Endothelial cell of umbilical vein (primary cell): ENCODE measurements at regions not wholly inside any gene's neighbourhood (a gene's known extent, or its start where the extent isn't known, plus 50 kb on each side); places are given as distances from the start of the nearest gene placed in this dataset.

ENCODE experiments used
- BruUV-seq: library from RNA; stranded (reverse); fragments of 400-500 nt; replicated peaks from 2 replicates; lab custom pipeline; 2021; lab: Mats Ljungman, UMichigan
- CTCF ChIA-PET: fragments of 300-600, 350-600 bp; sonication (Branson Sonifier 250); formaldehyde crosslinking; loops from one replicate; lab custom pipeline; 2021; ENCODE audit warnings: antibody characterized with exemption, inconsistent platforms; lab: Charles Lee
- POLR2A ChIA-PET: fragments of 300-600, 350-600 bp; sonication (Branson Sonifier 250); formaldehyde crosslinking; loops from one replicate; lab custom pipeline; 2021; ENCODE audit warnings: antibody characterized with exemption, inconsistent platforms; lab: Charles Lee
- DNase-seq: peaks from one replicate; pipeline ENCODE4 v3.0.0-alpha.2; 2011; ENCODE audit warnings: low read depth, low spot score
- FAIRE-seq: peaks from 2 replicates; lab custom pipeline; 2011; peaks lifted over from hg19 to GRCh38; lab: Jason Lieb, UNC
- H2AFZ ChIP-seq: 2 replicates; pipeline ENCODE4 v1.6.0; 2012; ENCODE audit warnings: low read depth, low read length, control low read depth, inconsistent platforms
- H3K27ac ChIP-seq: 2 replicates; pipeline ENCODE4 v1.5.1; 2011; ENCODE audit warnings: low read depth, mild to moderate bottlenecking, control low read depth, low read length, moderate library complexity; ENCODE audit not compliant: insufficient read depth
- H3K27me3 ChIP-seq, 2 experiments: 2 replicates each; pipeline versions ENCODE4 v1.6.0 to v1.6.1; 2011; ENCODE audit warnings: low read length in 2 of 2, mixed read lengths in 1 of 2; ENCODE audit not compliant: control insufficient read depth in 2 of 2, insufficient read depth in 2 of 2
- H3K36me3 ChIP-seq, 2 experiments: 2 replicates in 1 of 2; 3 replicates in 1 of 2; pipeline ENCODE4 v1.5.1; 2011; ENCODE audit warnings: low read length in 2 of 2, mild to moderate bottlenecking in 1 of 2, moderate library complexity in 1 of 2; ENCODE audit not compliant: control insufficient read depth in 2 of 2, insufficient read depth in 2 of 2; ENCODE audit errors: extremely low read depth in 1 of 2
- H3K4me1 ChIP-seq: 3 replicates; pipeline ENCODE4 v1.5.1; 2011; ENCODE audit warnings: mild to moderate bottlenecking, low read length; ENCODE audit not compliant: control insufficient read depth, insufficient read depth; ENCODE audit errors: extremely low read depth
- H3K4me2 ChIP-seq: 2 replicates; pipeline ENCODE4 v1.6.1; 2011; ENCODE audit warnings: low read length, control low read depth, mixed read lengths; ENCODE audit not compliant: insufficient read depth
- H3K4me3 ChIP-seq, 3 experiments: fragments of 200-600 bp in 1 of 3; sonication (generic), shearing (Covaris generic) in 1 of 3; replicated peaks in 1 of 3; 2 replicates each; pipeline ENCODE4 v1.5.1; 2011 to 2016; ENCODE audit warnings: control low read depth in 3 of 3, low read length in 3 of 3, mild to moderate bottlenecking in 2 of 3, inconsistent platforms in 1 of 3, low read depth in 1 of 3, moderate library complexity in 1 of 3; ENCODE audit not compliant: insufficient read depth in 1 of 3
- H3K79me2 ChIP-seq: 2 replicates; pipeline ENCODE4 v1.6.0; 2012; ENCODE audit warnings: low read length, inconsistent platforms; ENCODE audit not compliant: control insufficient read depth, insufficient read depth
- H3K9ac ChIP-seq: replicated peaks from 2 replicates; pipeline ENCODE3; 2011; ENCODE audit warnings: low read length, control low read depth; ENCODE audit not compliant: insufficient read depth; ENCODE audit errors: extremely low read depth
- H3K9me1 ChIP-seq: replicated peaks from 3 replicates; pipeline ENCODE4 v1.6.0; 2011; ENCODE audit warnings: mild to moderate bottlenecking, low read length; ENCODE audit not compliant: control insufficient read depth, insufficient read depth; ENCODE audit errors: extremely low read depth
- H3K9me3 ChIP-seq: replicated peaks from 2 replicates; pipeline ENCODE4 v1.5.1; 2012; ENCODE audit warnings: low read length, inconsistent platforms; ENCODE audit not compliant: control insufficient read depth, insufficient read depth
- H4K20me1 ChIP-seq: replicated peaks from 2 replicates; pipeline ENCODE3; 2011; ENCODE audit warnings: mild to moderate bottlenecking, low read length; ENCODE audit not compliant: control insufficient read depth, insufficient read depth; ENCODE audit errors: extremely low read depth
- CTCF ChIP-seq, 2 donors: IDR thresholded peaks; 1 replicate in 1 of 2; 2 replicates in 1 of 2; pipeline ENCODE4 v1.5.1; 2011; ENCODE audit warnings: low read length in 2 of 2, mild to moderate bottlenecking in 2 of 2, moderate library complexity in 2 of 2, control low read depth in 1 of 2, inconsistent platforms in 1 of 2, low read depth in 1 of 2; ENCODE audit not compliant: insufficient read depth in 1 of 2; ENCODE audit errors: extremely low read depth in 1 of 2
- EZH2 ChIP-seq: IDR thresholded peaks from 2 replicates; pipeline ENCODE4 v1.6.1; 2012; ENCODE audit warnings: borderline replicate concordance, low read depth, mild to moderate bottlenecking, moderate library complexity, low read length, inconsistent platforms; ENCODE audit not compliant: severe bottlenecking
- FOS ChIP-seq: IDR thresholded peaks from 2 replicates; pipeline ENCODE4 v1.6.1; 2011; ENCODE audit warnings: mild to moderate bottlenecking, low read length, moderate library complexity, borderline replicate concordance; ENCODE audit not compliant: insufficient read depth
- GATA2 ChIP-seq: IDR thresholded peaks from 2 replicates; pipeline ENCODE4 v1.7.0; 2011; ENCODE audit warnings: low read depth, mild to moderate bottlenecking, moderate library complexity, mixed read lengths, low read length; ENCODE audit not compliant: insufficient read length, insufficient read depth
- JUN ChIP-seq: IDR thresholded peaks from 2 replicates; pipeline ENCODE4 v1.6.1; 2011; ENCODE audit warnings: borderline replicate concordance, low read depth; ENCODE audit not compliant: insufficient read length, insufficient read depth
- MAX ChIP-seq: IDR thresholded peaks from 2 replicates; pipeline ENCODE4 v1.6.1; 2011; ENCODE audit not compliant: insufficient read depth, insufficient read length
- MYC ChIP-seq: IDR thresholded peaks from one replicate; pipeline ENCODE4 v1.6.1; 2011; ENCODE audit warnings: mild to moderate bottlenecking, low read depth, low read length
- POLR2A ChIP-seq: IDR thresholded peaks from 2 replicates; pipeline ENCODE4 v1.6.1; 2012; ENCODE audit warnings: low read depth, mild to moderate bottlenecking, control low read depth, low read length
- POLR2AphosphoS5 ChIP-seq: IDR thresholded peaks from 2 replicates; pipeline ENCODE4 v1.6.1; 2012; ENCODE audit warnings: low read depth, mild to moderate bottlenecking, control low read depth, low read length, moderate library complexity; ENCODE audit not compliant: insufficient read depth
- dilution Hi-C: fragments of 300-500 bp; cut with MboI; formaldehyde crosslinking; loops from one replicate; pipeline ENCODE4 v1.15.0; 2019; ENCODE audit warnings: low sequenced_read_pairs; ENCODE audit not compliant: extremely low pct_ligation_motif_present
- intact Hi-C: fragments of 100-400 bp; cut with micrococcal nuclease; formaldehyde crosslinking; loops from one replicate; pipeline ENCODE4 v1.10.0; 2022

GRCh38 chr6:86276056-86276455, 633.4 kb upstream of the SYNCRIP start:
- peaks cover 3% of the 10 kb centered on the region for H3K9me3 ChIP-seq
- BruUV-seq = no TSS peak
- no peaks in the 10 kb centered on the region for H3K79me2 ChIP-seq
- no peak overlapping the region for H3K9ac ChIP-seq
- H3K9me1 ChIP-seq = no peaks in the 10 kb centered on the region
- CTCF ChIA-PET = no interaction called here
- TF ChIP-seq POLR2AphosphoS5 (no peak), JUN (no peak), FOS (no peak), POLR2A (no peak), MAX (no peak), CTCF (IDR thresholded peaks at IDR 0.05; ENCODE audit: extremely low read depth in 1 of 2, insufficient read depth in 1 of 2, low read depth in 1 of 2, low read length in 2 of 2) (no peak), EZH2 (no peak), GATA2 (no peak), MYC (no peak)
- H2AFZ ChIP-seq = no peak overlapping the region
- no peaks in the 10 kb centered on the region for H4K20me1 ChIP-seq
- H3K36me3 ChIP-seq = no peaks in the 10 kb centered on the region
- dilution Hi-C loops = no loop called here
- no peak overlapping the region for H3K4me3 ChIP-seq
- no peaks in the 10 kb centered on the region for H3K27me3 ChIP-seq
- no peak overlapping the region for H3K4me2 ChIP-seq
- H3K4me1 ChIP-seq = no peaks in the 10 kb centered on the region
- no peak overlapping the region for H3K27ac ChIP-seq
- DNase-seq = no peak
- FAIRE-seq = no peak
- intact Hi-C loops = no loop called here
- POLR2A ChIA-PET = no interaction called here
